ENCODE measurements at regions not wholly inside any gene's neighbourhood (a gene's known extent, or its start where the extent isn't known, plus 50 kb on each side); places are given as distances from the start of the nearest gene placed in this dataset.

- Mint-ChIP-seq H3K36me3 (ENCODE audit: low read depth, unreplicated experiment) (no peaks in the 10 kb centered on the region), H3K9me3 (ENCODE audit: unreplicated experiment) (no peaks in the 10 kb centered on the region), H3K4me3 (ENCODE audit: unreplicated experiment) (no peak overlapping the region), H3K27ac (ENCODE audit: unreplicated experiment) (peak overlapping the region; percentile 48), H3K4me1 (ENCODE audit: unreplicated experiment) (peaks cover 21% of the 10 kb centered on the region), H3K27me3 (ENCODE audit: unreplicated experiment) (peaks cover 9% of the 10 kb centered on the region)
- DNase-seq (ENCODE audit: low spot score): no peak
- TF ChIP-seq, protein P1, sequence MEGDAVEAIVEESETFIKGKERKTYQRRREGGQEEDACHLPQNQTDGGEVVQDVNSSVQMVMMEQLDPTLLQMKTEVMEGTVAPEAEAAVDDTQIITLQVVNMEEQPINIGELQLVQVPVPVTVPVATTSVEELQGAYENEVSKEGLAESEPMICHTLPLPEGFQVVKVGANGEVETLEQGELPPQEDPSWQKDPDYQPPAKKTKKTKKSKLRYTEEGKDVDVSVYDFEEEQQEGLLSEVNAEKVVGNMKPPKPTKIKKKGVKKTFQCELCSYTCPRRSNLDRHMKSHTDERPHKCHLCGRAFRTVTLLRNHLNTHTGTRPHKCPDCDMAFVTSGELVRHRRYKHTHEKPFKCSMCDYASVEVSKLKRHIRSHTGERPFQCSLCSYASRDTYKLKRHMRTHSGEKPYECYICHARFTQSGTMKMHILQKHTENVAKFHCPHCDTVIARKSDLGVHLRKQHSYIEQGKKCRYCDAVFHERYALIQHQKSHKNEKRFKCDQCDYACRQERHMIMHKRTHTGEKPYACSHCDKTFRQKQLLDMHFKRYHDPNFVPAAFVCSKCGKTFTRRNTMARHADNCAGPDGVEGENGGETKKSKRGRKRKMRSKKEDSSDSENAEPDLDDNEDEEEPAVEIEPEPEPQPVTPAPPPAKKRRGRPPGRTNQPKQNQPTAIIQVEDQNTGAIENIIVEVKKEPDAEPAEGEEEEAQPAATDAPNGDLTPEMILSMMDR (IDR thresholded peaks at IDR 0.05; ENCODE audit: unreplicated experiment): no peak
Observed at GRCh38 chr2:239815671-239816070, 209.5 kb downstream of the NDUFA10 start.

DNA sequence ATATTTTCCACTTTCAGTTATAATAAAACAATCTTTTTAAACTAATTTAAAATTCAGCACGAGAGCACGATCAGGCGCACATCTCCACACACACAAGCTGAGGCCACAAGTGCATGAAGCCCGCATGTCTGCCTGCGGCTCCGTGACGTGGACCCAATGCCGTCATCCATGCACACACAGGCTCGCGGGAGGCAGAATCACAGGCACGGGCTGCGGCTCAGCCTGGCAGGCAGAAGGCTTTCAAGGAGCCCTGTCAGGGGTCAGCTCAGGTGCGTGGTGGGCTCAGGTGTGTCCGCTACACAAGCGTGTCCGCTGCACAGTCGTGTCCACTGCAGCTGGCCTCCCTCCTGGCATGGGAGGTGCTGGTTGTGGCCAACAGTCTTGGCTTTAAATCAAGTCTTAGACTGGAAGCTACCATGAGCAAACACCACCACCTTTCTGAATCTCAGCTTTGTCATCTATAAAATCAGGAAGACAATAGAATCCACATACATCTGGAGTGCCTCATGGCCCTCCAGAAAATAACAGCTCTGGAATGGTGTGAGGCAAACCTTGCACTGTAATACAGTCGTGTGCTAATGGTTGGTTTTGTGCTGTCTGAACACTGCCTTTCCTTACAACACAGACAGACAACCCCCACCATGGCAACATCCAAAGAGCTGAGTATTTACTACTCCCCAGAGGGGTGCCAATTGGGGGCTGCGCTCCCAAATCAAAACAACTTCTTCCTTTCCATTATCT, 210.1 kb downstream of the NDUFA10 start:
- no peak overlapping the region for H3K27ac Mint-ChIP-seq (ENCODE audit: unreplicated experiment)
- H3K4me1 Mint-ChIP-seq (ENCODE audit: unreplicated experiment): peaks cover 21% of the 10 kb centered on the region
- no peak for DNase-seq (ENCODE audit: low spot score)
- no peaks in the 10 kb centered on the region for H3K9me3 Mint-ChIP-seq (ENCODE audit: unreplicated experiment)
- peaks cover 3% of the 10 kb centered on the region for H3K27me3 Mint-ChIP-seq (ENCODE audit: unreplicated experiment)
- H3K4me3 Mint-ChIP-seq (ENCODE audit: unreplicated experiment): no peak overlapping the region
- H3K36me3 Mint-ChIP-seq (ENCODE audit: low read depth, unreplicated experiment): no peaks in the 10 kb centered on the region
- TF ChIP-seq, protein P1 (IDR thresholded peaks at IDR 0.05; ENCODE audit: unreplicated experiment): no peak

DNA sequence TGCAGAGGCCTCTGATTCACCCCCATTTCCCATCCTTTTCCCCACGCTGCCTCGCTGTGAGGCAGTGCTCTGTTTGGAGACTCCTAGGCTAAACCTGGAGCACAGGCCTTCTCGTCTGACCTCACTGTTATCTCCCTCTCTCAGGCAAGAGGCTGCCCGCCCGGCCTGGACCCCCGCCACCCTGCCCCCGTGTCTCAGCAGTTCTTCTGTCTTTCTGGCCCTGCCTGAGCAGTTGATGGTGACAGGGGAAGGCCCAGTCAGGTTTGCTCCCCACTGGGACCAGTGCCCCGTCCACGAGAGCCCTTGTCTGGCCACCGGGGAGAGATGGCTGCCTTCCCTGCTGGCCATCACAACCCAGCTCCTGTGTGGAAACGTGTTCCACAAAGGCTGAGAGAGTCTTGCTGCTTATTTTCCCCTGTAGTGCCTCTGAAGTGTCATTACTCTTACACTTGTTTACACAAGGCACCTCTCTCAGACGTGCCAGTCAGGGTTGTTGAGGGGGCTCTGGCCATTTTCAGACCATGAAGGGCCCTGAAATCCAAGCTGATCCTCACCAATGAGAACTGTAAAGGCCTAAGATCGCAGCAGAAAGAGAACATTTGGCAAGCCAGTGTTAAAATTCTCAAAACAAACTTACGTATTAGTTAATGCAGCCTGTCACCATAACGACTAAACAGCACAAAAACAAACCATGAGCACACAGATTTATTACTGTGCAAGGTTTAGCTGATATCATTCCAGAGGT, 210.9 kb downstream of the NDUFA10 start:
- peaks cover 3% of the 10 kb centered on the region for H3K27me3 Mint-ChIP-seq (ENCODE audit: unreplicated experiment)
- TF ChIP-seq, protein P1 (IDR thresholded peaks at IDR 0.05; ENCODE audit: unreplicated experiment): no peak
- peak overlapping the region; percentile 85 for H3K27ac Mint-ChIP-seq (ENCODE audit: unreplicated experiment)
- H3K4me1 Mint-ChIP-seq (ENCODE audit: unreplicated experiment): peaks cover 25% of the 10 kb centered on the region
- no peaks in the 10 kb centered on the region for H3K9me3 Mint-ChIP-seq (ENCODE audit: unreplicated experiment)
- no peaks in the 10 kb centered on the region for H3K36me3 Mint-ChIP-seq (ENCODE audit: low read depth, unreplicated experiment)
- no peak overlapping the region for H3K4me3 Mint-ChIP-seq (ENCODE audit: unreplicated experiment)
- no peak for DNase-seq (ENCODE audit: low spot score)

DNA sequence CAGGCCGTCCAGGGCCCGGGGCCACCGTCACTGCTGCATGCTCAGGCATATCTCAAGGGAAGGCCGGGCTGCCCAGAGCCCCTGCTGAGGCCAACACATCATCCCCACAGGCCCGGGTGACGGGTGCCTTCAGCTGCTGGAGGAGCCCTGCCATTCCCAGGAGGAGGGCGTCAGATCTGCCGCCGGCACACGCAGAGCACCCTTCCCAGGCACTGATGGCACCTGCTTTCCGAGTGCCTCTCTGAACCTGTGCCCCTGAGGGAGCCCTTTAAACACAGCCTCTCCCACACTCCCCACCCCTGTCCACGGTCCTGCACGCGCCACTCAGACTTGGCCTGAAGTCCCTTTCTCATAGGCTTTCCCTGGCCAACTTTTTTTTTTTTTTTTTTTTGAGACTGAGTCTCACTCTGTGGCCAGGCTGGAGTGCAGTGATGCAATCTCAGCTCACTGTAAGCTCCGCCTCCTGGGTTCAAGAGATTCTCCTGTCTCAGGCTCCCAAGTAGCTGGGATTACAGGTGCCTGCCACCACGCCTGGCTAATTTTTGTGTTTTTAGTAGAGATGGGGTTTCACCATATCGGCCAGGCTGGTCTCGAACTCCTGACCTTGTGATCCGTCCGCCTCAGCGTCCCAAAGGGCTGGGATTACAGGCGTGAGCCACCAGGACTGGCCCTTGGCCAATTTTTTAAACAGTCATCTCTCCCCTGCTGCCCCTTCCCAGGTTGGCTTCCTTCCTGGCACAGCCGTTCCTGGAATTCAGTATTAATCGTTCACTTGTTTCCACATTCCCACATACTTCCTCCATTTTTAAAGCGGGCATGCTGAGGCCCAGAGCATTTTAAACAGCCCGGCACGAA, 211.7 kb downstream of the NDUFA10 start:
- no peak for DNase-seq (ENCODE audit: low spot score)
- Mint-ChIP-seq H3K4me1 (ENCODE audit: unreplicated experiment) (peaks cover 26% of the 10 kb centered on the region), H3K9me3 (ENCODE audit: unreplicated experiment) (no peaks in the 10 kb centered on the region), H3K36me3 (ENCODE audit: low read depth, unreplicated experiment) (no peaks in the 10 kb centered on the region), H3K27ac (ENCODE audit: unreplicated experiment) (peak overlapping the region; percentile 85), H3K4me3 (ENCODE audit: unreplicated experiment) (no peak overlapping the region), H3K27me3 (ENCODE audit: unreplicated experiment) (peaks cover 3% of the 10 kb centered on the region)
- TF ChIP-seq, protein P1 (IDR thresholded peaks at IDR 0.05; ENCODE audit: unreplicated experiment): no peak

Data from endothelial cell (in vitro differentiated cells).